Keratinocyte (primary cell): ENCODE measurements at regions not wholly inside any gene's neighbourhood (a gene's known extent, or its start where the extent isn't known, plus 50 kb on each side); places are given as distances from the start of the nearest gene placed in this dataset.

Source experiments
- DNase-seq: peaks from one replicate; pipeline ENCODE4 v3.0.0-alpha.2; 2011; ENCODE audit warnings: low read depth, missing footprints, low spot score
- FAIRE-seq: peaks from 2 replicates; lab custom pipeline; 2011; peaks lifted over from hg19 to GRCh38; lab: Jason Lieb, UNC
- H2AFZ ChIP-seq: 2 replicates; pipeline ENCODE4 v1.6.0; 2012; ENCODE audit warnings: low read length, control low read depth, inconsistent platforms; ENCODE audit not compliant: control insufficient read depth
- H3K27ac ChIP-seq: 2 replicates; pipeline ENCODE4 v1.5.1; 2011; ENCODE audit warnings: low read length; ENCODE audit not compliant: control insufficient read depth, insufficient read depth
- H3K27me3 ChIP-seq: 3 replicates; pipeline ENCODE4 v1.6.0; 2011; ENCODE audit warnings: low read length; ENCODE audit not compliant: control insufficient read depth, insufficient read depth; ENCODE audit errors: extremely low read depth
- H3K36me3 ChIP-seq, 2 experiments: 2 replicates in 1 of 2; 3 replicates in 1 of 2; pipeline ENCODE4 v1.5.1; 2011; ENCODE audit warnings: low read length in 2 of 2, mild to moderate bottlenecking in 1 of 2; ENCODE audit not compliant: control insufficient read depth in 2 of 2, insufficient read depth in 2 of 2; ENCODE audit errors: extremely low read depth in 1 of 2
- H3K4me1 ChIP-seq: 3 replicates; pipeline ENCODE4 v1.5.1; 2011; ENCODE audit warnings: low read length; ENCODE audit not compliant: control insufficient read depth, insufficient read depth; ENCODE audit errors: extremely low read depth
- H3K4me2 ChIP-seq: 3 replicates; pipeline ENCODE4 v1.6.0; 2011; ENCODE audit warnings: low read depth, low read length; ENCODE audit not compliant: control insufficient read depth, insufficient read depth; ENCODE audit errors: extremely low read depth
- H3K4me3 ChIP-seq, 3 experiments: fragments of 200-600 bp in 1 of 3; sonication (generic) in 1 of 3; 2 replicates in 2 of 3; 3 replicates in 1 of 3; pipeline ENCODE4 v1.5.1; 2011 to 2016; ENCODE audit warnings: low read length in 3 of 3, mild to moderate bottlenecking in 3 of 3, control low read depth in 2 of 3, inconsistent platforms in 1 of 3, low read depth in 1 of 3, mixed read lengths in 1 of 3, mixed run types in 1 of 3, moderate library complexity in 1 of 3; ENCODE audit not compliant: control insufficient read depth in 2 of 3, insufficient read depth in 2 of 3; ENCODE audit errors: extremely low read depth in 1 of 3
- H3K79me2 ChIP-seq: 2 replicates; pipeline ENCODE4 v1.6.0; 2012; ENCODE audit warnings: low read length; ENCODE audit not compliant: control insufficient read depth, insufficient read depth
- H3K9ac ChIP-seq: 3 replicates; pipeline ENCODE4 v1.6.0; 2011; ENCODE audit warnings: low read length; ENCODE audit not compliant: control insufficient read depth, insufficient read depth; ENCODE audit errors: extremely low read depth
- H3K9me1 ChIP-seq: 3 replicates; pipeline ENCODE4 v1.6.0; 2011; ENCODE audit warnings: low read length; ENCODE audit not compliant: control insufficient read depth, insufficient read depth; ENCODE audit errors: extremely low read depth
- H3K9me3 ChIP-seq: 2 replicates; pipeline ENCODE4 v1.5.1; 2012; ENCODE audit warnings: low read depth, low read length; ENCODE audit not compliant: control insufficient read depth
- H4K20me1 ChIP-seq: 3 replicates; pipeline ENCODE4 v1.6.0; 2011; ENCODE audit warnings: low read length; ENCODE audit not compliant: control insufficient read depth, insufficient read depth; ENCODE audit errors: extremely low read depth
- CTCF ChIP-seq, 3 experiments: IDR thresholded peaks in 1 of 3; conservative IDR thresholded peaks in 1 of 3; optimal IDR thresholded peaks in 1 of 3; 2 replicates in 2 of 3; 3 replicates in 1 of 3; pipeline versions ENCODE3 to v1.5.1; 2011; ENCODE audit warnings: low read length in 3 of 3, mild to moderate bottlenecking in 3 of 3, moderate library complexity in 2 of 3, control low read depth in 1 of 3, inconsistent platforms in 1 of 3; ENCODE audit not compliant: insufficient read depth in 2 of 3; ENCODE audit errors: extremely low read depth in 1 of 3
- EZH2 ChIP-seq: IDR thresholded peaks from one replicate; pipeline ENCODE4 v1.6.1; 2012; ENCODE audit warnings: inconsistent platforms, mild to moderate bottlenecking, low read length, moderate library complexity
- dilution Hi-C: fragments of 300-500 bp; cut with MboI; formaldehyde crosslinking; loops from one replicate; pipeline ENCODE4 v1.7.0; 2020; ENCODE audit warnings: low sequenced_read_pairs; ENCODE audit not compliant: extremely low pct_ligation_motif_present

DNA sequence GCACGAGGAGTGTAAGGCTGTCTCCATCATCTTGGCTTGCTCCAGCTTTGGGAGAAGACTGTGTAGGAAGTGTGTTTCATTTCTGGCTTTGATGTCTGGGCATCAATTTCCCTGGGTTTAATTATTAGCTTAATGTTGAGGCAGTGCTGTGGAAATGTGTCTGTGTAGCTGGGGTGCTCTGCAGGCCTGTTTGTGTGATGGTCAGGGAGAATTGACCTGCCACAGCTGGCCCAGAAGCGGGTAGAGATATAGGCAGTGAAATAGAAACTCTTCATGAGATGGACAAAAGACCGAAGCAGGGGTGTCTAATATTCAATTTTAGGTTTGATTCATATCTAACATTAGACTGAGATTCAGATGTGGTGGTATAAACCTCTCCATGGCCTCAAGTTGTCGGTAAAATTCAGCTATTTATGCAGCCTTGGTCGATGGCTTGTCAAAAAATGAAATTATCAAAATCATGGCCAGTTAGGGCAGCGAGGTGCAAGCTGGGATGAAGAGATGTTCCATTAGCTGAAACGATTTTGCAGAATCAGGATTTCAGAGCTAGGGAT is 95.3 kb upstream of the SNX9 start:
- H3K9me3 ChIP-seq = no peaks in the 10 kb centered on the region
- dilution Hi-C loops = no loop called here
- no peak for TF ChIP-seq EZH2
- TF ChIP-seq CTCF (optimal IDR thresholded peaks at IDR 0.05 in 1 of 3, IDR thresholded peaks at IDR 0.05 in 1 of 3, conservative IDR thresholded peaks at IDR 0.05 in 1 of 3; ENCODE audit: extremely low read depth in 1 of 3, insufficient read depth in 2 of 3, low read length in 3 of 3) = no peak
- H3K4me2 ChIP-seq = no peak overlapping the region
- H3K4me3 ChIP-seq = no peak overlapping the region
- no peak overlapping the region for H2AFZ ChIP-seq
- H3K27ac ChIP-seq = no peak overlapping the region
- no peaks in the 10 kb centered on the region for H3K36me3 ChIP-seq
- no peaks in the 10 kb centered on the region for H3K4me1 ChIP-seq
- FAIRE-seq (no peak), DNase-seq (no peak)
- no peaks in the 10 kb centered on the region for H3K79me2 ChIP-seq
- no peaks in the 10 kb centered on the region for H3K9me1 ChIP-seq
- no peak overlapping the region for H3K9ac ChIP-seq
- no peaks in the 10 kb centered on the region for H3K27me3 ChIP-seq
- no peaks in the 10 kb centered on the region for H4K20me1 ChIP-seq

- no peak overlapping the region for H3K9ac ChIP-seq
- no peak overlapping the region for H3K4me2 ChIP-seq
- H3K4me1 ChIP-seq = no peaks in the 10 kb centered on the region
- FAIRE-seq (no peak), DNase-seq (no peak)
- no peaks in the 10 kb centered on the region for H3K9me1 ChIP-seq
- dilution Hi-C loops = no loop called here
- H2AFZ ChIP-seq = no peak overlapping the region
- H4K20me1 ChIP-seq = no peaks in the 10 kb centered on the region
- no peaks in the 10 kb centered on the region for H3K36me3 ChIP-seq
- no peaks in the 10 kb centered on the region for H3K79me2 ChIP-seq
- no peaks in the 10 kb centered on the region for H3K9me3 ChIP-seq
- H3K27me3 ChIP-seq = no peaks in the 10 kb centered on the region
- H3K4me3 ChIP-seq = no peak overlapping the region
- no peak for TF ChIP-seq CTCF (optimal IDR thresholded peaks at IDR 0.05 in 1 of 3, IDR thresholded peaks at IDR 0.05 in 1 of 3, conservative IDR thresholded peaks at IDR 0.05 in 1 of 3; ENCODE audit: extremely low read depth in 1 of 3, insufficient read depth in 2 of 3, low read length in 3 of 3)
- no peak for TF ChIP-seq EZH2
- no peak overlapping the region for H3K27ac ChIP-seq
Observed at GRCh38 chr6:157728183-157728881, 94.7 kb upstream of the SNX9 start.
